ENCODE measurements at regions not wholly inside any gene's neighbourhood (a gene's known extent, or its start where the extent isn't known, plus 50 kb on each side); places are given as distances from the start of the nearest gene placed in this dataset.

DNA sequence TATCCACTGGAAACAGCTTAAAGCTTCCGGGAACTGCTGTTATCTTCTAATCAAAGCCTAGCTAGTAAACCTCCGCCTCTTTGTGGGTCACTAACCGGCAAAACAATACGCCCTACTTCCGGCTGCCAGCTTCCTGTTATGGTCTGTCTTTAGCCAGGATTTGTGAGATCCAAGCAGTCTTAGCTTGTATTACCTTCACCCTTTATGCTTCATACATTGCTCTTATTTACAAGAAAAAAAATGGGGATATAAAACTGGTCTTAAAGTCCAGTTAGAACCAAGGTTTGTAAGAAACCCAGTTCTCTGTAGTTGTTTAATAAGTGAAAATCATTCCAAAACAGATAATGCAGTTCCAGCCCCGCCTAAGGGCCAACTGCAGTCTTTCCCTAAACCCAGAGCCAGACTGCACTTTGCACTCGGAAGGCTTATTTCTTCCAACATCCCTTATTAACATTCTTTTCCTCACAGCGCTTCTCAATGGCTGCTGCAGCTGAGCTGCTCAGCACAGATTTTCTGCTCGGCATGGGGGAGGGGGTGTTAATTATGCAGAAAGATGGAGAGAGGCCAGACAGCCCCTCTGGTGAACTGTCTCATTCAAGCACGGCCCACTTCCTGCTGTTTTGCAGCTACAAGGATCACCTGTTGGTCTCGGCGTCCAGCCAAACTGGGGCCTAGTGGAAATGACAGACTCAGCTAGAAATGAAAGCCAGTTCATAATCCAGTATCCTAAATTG, 368.4 kb downstream of the KLF12 start:
- peak; percentile 12 to 39 for DNase-seq (ENCODE audit: low read depth in 2 of 2, low spot score in 1 of 2)

DNA sequence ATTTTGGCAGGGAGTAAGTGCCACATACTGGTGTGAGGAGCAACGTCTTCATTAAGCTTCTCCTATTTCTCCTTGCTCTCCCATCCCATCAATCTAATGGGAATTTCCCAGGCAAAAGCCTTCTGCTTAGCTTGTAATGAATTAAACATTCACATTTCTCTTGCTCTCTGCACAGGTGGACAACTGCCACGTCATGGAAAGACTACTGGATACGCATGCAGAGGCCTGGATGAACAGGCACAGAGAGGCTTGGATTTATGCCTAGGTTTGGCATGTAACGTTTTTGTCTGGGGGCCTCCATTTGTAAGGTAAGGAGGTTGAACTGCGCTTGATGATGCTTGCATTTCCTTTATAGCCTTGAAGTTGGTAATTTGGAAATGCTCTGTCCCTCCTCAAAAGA, 374.8 kb downstream of the KLF12 start:
- no peak for DNase-seq (ENCODE audit: low read depth in 2 of 2, low spot score in 1 of 2)

DNA sequence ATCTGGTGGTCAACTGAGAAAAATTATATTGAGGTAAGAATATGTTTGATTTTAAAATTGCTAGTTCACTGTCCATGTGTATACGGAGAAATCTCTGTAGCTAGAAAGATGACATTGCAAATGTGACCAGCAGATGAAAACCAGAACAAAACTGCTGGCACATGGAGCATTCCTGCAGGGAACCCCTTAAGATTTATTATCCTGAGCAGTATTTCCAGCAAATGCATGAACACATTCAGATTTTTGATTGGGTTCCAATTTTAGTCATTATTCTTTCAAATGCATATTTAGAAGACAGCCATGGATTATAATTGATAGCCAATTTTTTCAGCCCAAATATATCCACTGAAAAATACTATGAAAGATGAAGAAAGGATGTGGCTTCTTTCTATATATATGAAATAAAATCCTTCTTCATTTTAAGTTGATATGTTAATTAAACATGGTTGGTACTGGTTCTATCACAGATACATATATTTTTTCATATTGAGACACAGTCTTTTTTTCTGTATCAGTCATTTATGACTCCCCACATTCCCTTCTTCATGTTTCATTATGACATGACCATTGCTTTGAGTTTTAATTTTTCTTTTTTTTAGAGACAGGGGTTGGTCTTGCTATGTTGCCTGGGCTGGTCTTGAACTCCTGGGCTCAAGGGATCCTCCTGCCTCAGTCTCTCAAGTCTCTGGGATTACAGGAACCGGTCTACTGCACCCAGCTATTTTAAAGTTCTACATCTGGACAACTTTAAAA, 376.5 kb downstream of the KLF12 start:
- DNase-seq (ENCODE audit: low read depth in 2 of 2, low spot score in 1 of 2): no peak

DNA sequence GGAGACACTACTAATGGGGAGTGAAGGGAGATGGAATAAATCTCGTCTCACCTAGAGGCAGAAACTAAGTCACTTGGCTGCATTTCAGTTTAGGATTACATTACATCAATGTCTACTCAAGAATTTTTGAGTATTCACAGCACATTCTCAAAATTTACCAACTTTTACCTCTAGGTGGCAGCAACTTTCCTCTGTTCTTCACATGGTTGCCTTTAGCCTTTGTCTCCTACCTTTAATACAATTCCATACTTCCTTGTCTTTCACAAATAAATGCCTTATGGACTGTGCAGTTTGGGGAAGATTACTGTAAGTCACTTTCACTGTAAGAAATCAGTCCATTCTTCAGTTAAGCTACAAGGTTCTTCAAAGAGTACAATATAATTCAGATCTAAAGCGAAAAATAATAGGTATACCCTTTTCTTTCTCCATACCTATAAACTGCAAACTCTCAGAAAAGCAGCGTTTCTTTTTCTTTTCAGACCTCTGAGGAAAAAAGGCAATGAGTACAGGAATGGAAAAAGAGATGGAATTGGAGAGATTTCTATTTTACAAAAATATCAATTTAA, 379.4 kb downstream of the KLF12 start:
- DNase-seq (ENCODE audit: low read depth in 2 of 2, low spot score in 1 of 2): no peak

DNA sequence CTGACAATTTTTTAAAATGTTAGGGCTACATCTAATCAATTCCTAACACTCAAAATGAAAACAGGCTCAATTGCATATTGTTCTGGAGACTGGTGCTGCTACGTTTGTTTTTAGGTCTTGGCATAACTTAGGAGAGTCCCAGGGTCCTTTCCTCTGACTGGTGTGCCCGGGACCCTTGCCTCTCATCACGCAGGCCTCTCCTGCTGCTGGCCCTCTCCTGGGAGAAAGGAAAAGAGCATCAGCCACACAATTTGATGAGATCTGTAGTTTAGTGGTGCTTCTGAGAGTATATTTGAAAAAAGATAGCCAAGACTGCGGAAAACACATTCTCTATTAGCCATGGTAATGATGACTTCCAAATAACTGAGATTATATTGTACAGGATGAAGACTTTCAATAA, 380.0 kb downstream of the KLF12 start:
- no peak for DNase-seq (ENCODE audit: low read depth in 2 of 2, low spot score in 1 of 2)

DNA sequence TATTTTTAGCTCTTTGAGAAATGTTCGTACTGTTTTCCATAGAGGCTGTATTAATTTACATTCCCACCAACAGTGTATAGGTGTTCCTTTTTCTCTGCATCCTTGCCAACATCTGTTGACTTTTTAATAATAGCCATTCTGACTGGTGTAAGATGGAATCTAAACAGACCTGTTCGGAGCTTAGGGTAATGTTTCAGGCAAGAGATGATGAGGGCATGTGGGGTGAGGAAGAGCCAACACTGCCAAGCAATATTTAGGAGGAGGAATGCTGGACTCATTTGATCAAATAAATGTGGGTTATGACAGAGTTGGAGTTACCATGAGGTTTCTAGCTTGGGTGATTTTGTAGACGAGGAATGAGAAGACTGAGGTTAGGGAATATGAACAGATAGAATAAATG, 382.9 kb downstream of the KLF12 start:
- no peak for DNase-seq (ENCODE audit: low read depth in 2 of 2, low spot score in 1 of 2)

DNA sequence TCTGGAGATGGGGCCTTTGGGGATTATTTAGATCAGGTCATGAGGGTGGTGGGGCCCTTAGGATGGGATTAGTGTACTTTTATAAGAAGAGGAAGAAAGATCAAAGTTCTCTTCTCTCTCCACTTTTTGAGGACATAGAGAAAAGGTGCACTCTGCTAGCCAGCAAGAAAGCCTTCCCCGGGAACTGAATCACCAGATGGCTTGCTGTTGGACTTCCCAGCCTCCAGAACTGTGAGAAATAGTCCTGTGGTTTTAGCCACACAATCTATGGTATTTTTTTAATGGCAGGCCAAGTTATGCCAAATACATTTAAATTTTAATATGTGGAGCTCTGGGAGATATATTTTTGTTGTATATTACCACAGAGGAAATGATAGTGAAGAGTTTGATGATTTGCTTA, 385.8 kb downstream of the KLF12 start:
- no peak for DNase-seq (ENCODE audit: low read depth in 2 of 2, low spot score in 1 of 2)

DNA sequence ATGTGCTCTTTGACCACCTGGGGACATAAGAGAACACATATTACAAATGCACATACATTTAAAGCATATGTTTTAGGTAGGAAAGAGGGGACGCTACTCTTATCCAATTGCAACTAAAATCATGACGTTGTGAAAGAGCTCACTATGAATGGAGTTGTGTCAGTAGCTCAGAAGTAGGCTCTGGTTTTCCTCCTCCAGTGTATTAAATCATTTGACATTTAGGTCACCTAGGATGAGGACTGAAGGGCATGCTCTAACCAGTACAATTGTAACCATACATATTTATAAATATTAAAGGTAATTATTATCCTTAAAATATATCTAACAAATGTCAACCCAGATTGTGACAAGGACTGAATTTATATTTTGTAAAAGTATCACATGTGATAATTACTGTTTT, 389.0 kb downstream of the KLF12 start:
- no peak for DNase-seq (ENCODE audit: low read depth in 2 of 2, low spot score in 1 of 2)

DNA sequence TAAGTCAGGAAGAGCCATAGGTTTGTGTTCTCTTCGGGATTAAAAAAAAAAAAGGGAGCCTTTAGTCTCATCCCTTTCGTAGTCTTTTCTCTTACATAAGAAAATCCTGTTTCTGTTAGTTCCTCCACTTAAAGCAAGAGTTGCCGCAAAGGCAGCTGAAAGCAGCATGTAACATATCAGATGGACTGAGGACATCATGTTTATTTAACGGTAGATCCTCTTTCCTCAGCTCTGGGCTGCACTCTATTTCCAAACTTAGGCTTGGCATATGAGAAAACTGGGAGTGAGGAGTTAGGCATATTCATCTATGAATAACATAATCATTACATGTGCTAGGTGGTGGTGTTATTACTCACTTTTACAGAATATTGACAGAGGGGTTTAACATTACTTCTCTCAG, 391.2 kb downstream of the KLF12 start:
- no peak for DNase-seq (ENCODE audit: low read depth in 2 of 2, low spot score in 1 of 2)

DNA sequence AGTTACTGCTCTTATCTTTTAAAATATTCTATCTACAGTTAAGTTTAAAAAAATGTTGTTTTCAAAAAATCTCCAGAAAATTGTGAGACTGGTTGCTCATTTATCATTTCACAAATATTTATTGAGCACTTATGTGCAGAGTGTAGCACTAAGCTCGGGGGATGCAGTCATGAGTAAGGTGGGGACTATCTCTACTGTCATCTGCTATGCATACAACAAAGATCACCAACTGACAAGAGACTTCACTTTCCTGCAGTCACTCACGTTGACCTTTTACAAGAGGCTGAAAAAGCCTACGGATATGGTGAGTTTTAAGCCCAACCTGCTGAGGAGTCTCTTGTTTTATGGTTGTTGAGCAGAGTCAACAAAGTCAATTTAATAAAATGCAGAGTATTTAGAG, 392.5 kb downstream of the KLF12 start:
- DNase-seq (ENCODE audit: low read depth in 2 of 2, low spot score in 1 of 2): no peak

DNA sequence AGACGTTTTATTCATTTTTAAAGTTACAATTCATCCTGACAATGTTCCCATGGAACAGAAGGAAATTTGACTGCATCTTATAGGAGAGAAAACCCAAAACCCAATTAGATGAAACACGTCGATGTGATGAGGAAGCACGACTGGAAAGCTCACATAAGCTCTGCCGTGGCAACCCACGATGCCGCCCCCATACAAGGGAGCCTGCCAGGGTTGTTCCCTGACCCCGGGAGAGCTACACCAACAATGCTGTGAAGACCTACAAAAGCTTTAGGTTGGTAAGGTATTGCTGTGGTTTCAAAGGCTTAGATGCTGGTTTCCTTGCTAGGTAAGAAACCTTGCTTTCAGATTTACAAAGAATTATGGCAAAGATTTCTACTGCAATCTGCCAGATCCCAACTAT, 393.1 kb downstream of the KLF12 start:
- DNase-seq (ENCODE audit: low read depth in 2 of 2, low spot score in 1 of 2): no peak

DNA sequence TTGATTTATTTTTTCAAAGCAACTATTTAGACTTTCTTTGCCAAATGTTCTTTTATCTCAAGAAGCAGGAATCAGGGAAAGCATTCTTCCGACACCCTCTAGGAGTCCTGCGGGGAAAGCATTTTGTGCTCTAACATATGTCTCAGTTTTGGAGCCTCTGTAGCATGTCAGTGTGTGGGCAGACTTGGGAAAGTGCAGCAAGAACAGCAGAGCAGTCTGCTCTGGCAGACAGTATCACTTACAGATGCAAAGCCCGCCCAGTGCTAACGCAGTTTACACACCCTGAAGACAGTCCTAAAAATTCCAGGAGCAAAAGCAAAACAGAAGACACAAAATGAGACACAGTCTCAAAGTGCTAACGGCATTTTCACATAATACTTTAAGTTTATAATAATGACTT, 393.5 kb downstream of the KLF12 start:
- DNase-seq (ENCODE audit: low read depth in 2 of 2, low spot score in 1 of 2): no peak

DNA sequence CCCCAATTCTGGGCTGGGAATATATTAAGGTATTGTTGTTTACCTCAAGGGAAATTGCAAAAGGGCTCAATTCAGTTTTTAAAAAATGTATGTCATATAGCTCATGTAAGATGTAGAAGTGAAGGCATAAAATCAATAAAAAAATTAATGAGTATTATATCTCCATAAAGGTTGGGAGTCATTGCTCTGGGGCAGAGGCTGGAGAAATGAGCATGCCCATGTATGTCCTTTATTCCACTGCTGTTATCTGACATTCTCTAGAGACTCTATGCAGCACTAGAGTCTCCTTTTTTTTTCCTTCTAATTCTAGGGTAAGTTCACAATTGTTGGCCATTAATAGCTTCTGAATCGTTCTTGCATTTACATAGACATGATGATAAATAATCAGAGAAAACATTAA, 394.8 kb downstream of the KLF12 start:
- no peak for DNase-seq (ENCODE audit: low read depth in 2 of 2, low spot score in 1 of 2)

DNA sequence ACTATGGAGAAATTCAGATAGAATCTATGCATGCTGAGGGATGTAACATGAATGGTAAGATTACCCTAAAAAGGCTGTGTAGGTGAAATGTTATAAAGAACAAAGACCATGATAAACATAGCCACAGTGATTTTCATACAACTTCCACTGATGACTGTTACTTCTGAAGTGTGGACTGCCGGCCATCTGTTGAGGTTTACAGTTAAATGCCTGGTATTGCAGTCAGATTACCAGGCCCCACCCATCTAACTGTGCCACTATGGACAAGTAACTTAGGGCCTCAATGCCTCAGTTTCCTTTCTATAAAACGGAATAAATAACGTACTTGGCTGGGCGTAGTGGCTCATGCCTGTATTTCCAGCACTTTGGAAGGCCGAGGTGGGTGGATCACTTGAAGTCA, 395.6 kb downstream of the KLF12 start:
- no peak for DNase-seq (ENCODE audit: low read depth in 2 of 2, low spot score in 1 of 2)

DNA sequence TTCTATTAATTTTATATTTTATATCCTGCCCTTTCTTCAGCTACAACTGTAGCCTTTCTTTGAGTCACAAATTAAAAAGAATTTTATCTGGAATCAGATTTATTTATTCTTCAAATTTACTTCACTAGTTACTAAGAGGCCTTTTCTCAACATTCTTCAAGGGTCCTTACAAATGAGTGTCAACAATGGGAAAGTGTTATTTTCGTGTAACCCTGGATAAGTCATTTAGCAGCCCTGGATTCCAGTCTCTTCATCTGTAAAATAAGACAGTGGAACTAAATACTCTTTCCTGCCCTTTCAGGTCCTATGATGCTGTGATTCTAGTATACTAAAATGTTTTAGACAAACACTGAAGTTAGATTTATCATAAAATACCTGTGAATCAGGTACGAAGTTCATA, 397.0 kb downstream of the KLF12 start:
- DNase-seq (ENCODE audit: low read depth in 2 of 2, low spot score in 1 of 2): no peak

DNA sequence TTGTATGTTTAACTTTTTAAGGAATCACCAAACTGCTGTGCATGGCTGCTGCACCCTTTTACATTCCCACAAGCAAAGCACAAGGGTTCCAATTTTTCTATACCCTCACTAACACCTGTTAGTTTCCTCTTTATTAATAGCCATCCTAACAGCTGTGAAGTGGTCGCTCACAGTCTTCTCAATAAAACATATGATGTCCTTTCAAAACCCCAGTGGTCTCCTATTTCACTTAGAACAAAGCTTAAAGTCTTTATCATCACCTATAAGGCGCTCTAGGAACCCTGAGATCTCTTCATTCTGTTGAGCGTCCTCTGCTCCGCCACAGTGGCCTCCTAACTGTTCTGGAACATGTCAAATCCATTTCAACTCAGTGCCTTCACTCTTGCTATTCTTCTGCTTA, 400.5 kb downstream of the KLF12 start:
- DNase-seq (ENCODE audit: low read depth in 2 of 2, low spot score in 1 of 2): no peak

DNA sequence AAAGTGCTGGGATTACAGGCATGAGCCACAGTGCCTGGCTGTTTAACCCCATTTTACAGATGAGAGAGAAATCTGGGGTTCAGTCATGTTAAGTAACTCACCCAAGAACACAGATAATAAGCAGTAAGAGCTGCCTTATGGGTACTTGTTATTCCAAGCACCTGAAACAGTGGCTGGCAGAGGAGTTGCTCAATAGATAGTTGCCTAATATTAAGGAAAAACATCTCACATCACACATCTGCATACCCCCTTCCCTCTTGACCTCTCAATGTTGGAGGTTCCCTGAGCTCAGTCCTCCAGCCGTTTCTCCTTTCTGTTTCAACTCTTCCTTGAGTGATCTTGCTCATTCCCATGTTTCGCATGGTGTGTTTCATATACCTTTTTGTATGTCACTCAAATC, 401.9 kb downstream of the KLF12 start:
- no peak for DNase-seq (ENCODE audit: low read depth in 2 of 2, low spot score in 1 of 2)

DNA sequence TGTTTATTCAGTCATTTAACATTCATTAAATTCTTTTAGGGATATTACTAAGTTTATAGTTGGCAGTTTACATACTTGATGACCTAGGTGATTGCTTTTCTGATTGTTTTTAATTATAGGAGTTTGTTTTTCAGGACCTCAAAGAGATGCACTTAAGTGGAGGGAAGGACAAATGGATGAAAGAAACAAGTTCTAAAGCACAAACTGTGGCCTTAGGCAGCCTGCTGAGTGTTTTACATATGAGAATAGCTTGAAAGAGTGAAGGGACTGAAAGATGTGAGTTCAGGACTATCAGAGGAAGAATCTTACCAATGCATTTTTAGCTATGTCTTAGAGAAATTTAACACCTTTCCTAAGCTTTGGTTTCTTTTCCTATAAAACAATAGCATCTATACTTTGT, 402.6 kb downstream of the KLF12 start:
- DNase-seq (ENCODE audit: low read depth in 2 of 2, low spot score in 1 of 2): no peak

DNA sequence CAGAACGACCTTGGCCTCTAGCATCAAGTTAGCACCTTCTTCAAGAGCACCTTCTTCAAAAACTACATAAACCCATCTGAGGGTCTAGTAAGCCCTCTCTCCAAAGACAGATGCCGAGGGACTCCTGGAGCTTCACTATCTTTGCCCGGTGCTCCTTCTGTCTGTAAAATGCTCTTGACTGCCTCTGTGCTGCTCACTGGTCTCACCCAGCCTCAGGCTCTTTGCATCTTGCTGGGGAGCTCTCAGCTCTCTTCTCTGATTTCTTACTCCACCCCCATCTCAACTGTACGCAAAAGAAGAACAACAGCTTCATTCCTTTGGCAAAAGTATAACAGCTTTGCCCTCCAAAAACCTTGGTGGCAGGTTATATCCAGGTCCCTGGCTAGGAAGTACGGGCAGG, 404.2 kb downstream of the KLF12 start:
- no peak for DNase-seq (ENCODE audit: low read depth in 2 of 2, low spot score in 1 of 2)

DNA sequence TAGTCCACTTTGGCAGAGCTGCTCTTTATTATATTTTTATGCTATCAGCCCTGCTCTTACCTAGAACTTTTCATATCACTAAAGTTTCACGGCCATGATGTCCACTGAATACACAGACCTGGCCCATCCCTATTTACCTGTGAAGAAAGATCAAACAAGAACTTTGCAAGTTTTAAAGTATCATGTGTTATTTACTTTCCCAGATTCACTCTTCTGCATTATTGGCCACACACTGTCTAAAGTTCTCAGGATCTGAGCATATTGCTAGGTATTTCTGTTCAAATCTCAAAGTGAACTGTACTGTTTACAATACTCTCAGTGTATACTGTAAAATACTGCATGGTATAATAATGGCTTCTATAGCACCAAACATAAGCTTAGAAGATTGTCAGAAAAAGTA, 405.2 kb downstream of the KLF12 start:
- no peak for DNase-seq (ENCODE audit: low read depth in 2 of 2, low spot score in 1 of 2)

DNA sequence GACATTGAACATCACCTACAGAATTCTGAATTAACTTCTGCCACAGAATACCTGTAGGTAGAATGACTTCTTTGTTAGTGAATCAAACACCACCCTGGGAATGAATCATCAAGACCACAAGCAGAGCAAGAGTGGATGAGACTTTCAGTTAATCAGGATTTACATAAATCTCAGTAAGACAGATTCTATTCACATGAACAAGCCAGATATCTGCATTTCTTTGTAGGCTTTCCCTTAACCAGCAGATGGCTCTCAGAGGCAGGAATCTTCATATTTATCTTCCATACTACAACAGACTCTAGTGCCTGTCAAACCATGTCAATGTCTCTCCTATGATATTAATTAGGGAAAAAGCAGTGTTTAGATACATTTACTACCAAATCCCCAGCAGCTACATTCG, 412.1 kb downstream of the KLF12 start:
- DNase-seq (ENCODE audit: low read depth in 2 of 2, low spot score in 1 of 2): no peak

DNA sequence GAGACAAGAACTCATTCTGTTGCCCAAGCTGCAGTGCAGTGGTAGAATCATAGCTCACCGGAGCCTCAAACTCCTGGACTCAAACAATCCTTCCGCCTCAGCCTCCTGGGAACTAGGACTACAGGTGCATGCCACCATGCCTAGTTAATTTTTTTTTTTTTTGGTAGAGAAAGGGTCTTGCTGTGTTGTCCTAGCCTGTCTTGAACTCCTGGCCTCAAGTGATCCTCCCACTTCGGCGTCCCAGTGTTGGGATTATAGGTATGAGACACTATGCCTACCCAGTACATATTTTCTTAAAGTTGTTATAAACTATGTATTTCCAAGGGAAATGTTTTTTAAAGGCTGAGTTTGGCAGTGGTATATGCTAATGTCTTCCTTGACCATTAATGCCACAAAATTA, 412.6 kb downstream of the KLF12 start:
- no peak for DNase-seq (ENCODE audit: low read depth in 2 of 2, low spot score in 1 of 2)

Data from stimulated activated CD8-positive, alpha-beta memory T cell treated with anti-CD3 and anti-CD28 coated beads, Interleukin-4, amount 100 ng/mL, for 4 hours (primary cell).